ENCODE measurements at regions not wholly inside any gene's neighbourhood (a gene's known extent, or its start where the extent isn't known, plus 50 kb on each side); places are given as distances from the start of the nearest gene placed in this dataset.

DNA sequence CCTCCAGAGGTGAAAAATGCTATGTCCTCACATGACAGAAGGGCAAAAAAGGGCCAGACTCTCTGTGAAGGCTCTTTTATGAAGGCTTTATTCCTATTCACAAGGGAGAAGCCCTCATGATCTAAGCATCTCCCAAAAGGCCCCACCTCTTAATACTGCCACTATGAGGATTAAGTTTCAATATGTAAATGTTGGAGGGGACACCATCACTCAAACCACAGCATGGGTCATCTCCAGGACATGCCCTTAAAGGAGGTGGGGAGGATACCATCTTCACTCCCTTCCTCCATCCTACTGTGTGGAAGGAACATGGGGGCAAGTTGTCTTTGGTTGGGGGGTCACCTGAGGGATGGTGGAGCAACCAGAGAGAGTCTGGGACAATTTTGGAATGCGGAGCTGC is 170.1 kb downstream of the TRIM33 start:
- no peaks in the 10 kb centered on the region for H4K20me1 ChIP-seq (ENCODE audit: low read depth, low read length)
- H3K36me3 ChIP-seq (ENCODE audit: low read length): no peaks in the 10 kb centered on the region
- H3K27me3 ChIP-seq (ENCODE audit: low read length): no peaks in the 10 kb centered on the region
- H3K9ac ChIP-seq (ENCODE audit: low read length): no peak overlapping the region
- no peaks in the 10 kb centered on the region for H3K79me2 ChIP-seq (ENCODE audit: insufficient read depth, low read length)
- no peaks in the 10 kb centered on the region for H3F3A ChIP-seq (ENCODE audit: insufficient read depth)
- H3K4me3 ChIP-seq (ENCODE audit: insufficient read depth, low read length, poor library complexity, severe bottlenecking): no peak overlapping the region
- no peak overlapping the region for H3K27ac ChIP-seq (ENCODE audit: low read depth, low read length)
- no peaks in the 10 kb centered on the region for H3K9me2 ChIP-seq (replicated peaks; ENCODE audit: insufficient read depth, low read length)
- no peak overlapping the region for H3K4me2 ChIP-seq (ENCODE audit: low read depth, low read length, poor library complexity, severe bottlenecking)
- TF ChIP-seq, protein P1, sequence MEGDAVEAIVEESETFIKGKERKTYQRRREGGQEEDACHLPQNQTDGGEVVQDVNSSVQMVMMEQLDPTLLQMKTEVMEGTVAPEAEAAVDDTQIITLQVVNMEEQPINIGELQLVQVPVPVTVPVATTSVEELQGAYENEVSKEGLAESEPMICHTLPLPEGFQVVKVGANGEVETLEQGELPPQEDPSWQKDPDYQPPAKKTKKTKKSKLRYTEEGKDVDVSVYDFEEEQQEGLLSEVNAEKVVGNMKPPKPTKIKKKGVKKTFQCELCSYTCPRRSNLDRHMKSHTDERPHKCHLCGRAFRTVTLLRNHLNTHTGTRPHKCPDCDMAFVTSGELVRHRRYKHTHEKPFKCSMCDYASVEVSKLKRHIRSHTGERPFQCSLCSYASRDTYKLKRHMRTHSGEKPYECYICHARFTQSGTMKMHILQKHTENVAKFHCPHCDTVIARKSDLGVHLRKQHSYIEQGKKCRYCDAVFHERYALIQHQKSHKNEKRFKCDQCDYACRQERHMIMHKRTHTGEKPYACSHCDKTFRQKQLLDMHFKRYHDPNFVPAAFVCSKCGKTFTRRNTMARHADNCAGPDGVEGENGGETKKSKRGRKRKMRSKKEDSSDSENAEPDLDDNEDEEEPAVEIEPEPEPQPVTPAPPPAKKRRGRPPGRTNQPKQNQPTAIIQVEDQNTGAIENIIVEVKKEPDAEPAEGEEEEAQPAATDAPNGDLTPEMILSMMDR (IDR thresholded peaks at IDR 0.05; ENCODE audit: insufficient read depth, low read length, poor library complexity, severe bottlenecking): no peak
- no peak for TF ChIP-seq EZH2phosphoT487 (conservative IDR thresholded peaks at IDR 0.05; ENCODE audit: low read length)
- H3K9me3 ChIP-seq (ENCODE audit: insufficient read depth, low read length): no peaks in the 10 kb centered on the region
- H2AFZ ChIP-seq (ENCODE audit: low read depth, low read length, severe bottlenecking): no peak overlapping the region

DNA sequence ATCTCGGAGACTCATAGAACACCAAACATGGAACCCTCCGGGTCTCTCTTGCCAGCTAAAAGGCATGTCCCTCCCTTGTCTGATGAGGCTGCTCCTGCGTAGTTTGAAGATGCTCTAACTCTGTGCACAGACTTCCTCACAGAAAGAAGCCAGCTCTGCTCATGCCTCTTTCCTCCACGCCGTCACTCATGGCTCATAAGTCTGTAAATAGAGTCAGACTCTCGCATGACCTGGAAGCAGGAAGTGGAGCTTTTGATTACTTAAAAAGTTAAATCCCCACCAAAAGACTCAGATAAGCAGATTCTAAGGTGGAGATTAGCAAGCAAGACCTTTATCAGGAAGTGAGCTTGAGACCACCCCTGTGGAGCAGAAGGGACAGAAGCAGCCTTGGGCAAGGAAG is 171.6 kb downstream of the TRIM33 start:
- Histone ChIP-seq H3K9me2 (replicated peaks; ENCODE audit: insufficient read depth, low read length) (no peaks in the 10 kb centered on the region), H3K9ac (ENCODE audit: low read length) (no peak overlapping the region), H3K27me3 (ENCODE audit: low read length) (no peaks in the 10 kb centered on the region), H3K4me2 (ENCODE audit: low read depth, low read length, poor library complexity, severe bottlenecking) (no peak overlapping the region), H2AFZ (ENCODE audit: low read depth, low read length, severe bottlenecking) (no peak overlapping the region), H3K27ac (ENCODE audit: low read depth, low read length) (no peak overlapping the region), H3K36me3 (ENCODE audit: low read length) (no peaks in the 10 kb centered on the region), H3K9me3 (ENCODE audit: insufficient read depth, low read length) (no peaks in the 10 kb centered on the region), H3K79me2 (ENCODE audit: insufficient read depth, low read length) (no peaks in the 10 kb centered on the region), H3K4me3 (ENCODE audit: insufficient read depth, low read length, poor library complexity, severe bottlenecking) (no peak overlapping the region), H3F3A (ENCODE audit: insufficient read depth) (no peaks in the 10 kb centered on the region), H4K20me1 (ENCODE audit: low read depth, low read length) (no peaks in the 10 kb centered on the region)
- TF ChIP-seq, protein P1 (IDR thresholded peaks at IDR 0.05; ENCODE audit: insufficient read depth, low read length, poor library complexity, severe bottlenecking): no peak
- no peak for TF ChIP-seq EZH2phosphoT487 (conservative IDR thresholded peaks at IDR 0.05; ENCODE audit: low read length)

DNA sequence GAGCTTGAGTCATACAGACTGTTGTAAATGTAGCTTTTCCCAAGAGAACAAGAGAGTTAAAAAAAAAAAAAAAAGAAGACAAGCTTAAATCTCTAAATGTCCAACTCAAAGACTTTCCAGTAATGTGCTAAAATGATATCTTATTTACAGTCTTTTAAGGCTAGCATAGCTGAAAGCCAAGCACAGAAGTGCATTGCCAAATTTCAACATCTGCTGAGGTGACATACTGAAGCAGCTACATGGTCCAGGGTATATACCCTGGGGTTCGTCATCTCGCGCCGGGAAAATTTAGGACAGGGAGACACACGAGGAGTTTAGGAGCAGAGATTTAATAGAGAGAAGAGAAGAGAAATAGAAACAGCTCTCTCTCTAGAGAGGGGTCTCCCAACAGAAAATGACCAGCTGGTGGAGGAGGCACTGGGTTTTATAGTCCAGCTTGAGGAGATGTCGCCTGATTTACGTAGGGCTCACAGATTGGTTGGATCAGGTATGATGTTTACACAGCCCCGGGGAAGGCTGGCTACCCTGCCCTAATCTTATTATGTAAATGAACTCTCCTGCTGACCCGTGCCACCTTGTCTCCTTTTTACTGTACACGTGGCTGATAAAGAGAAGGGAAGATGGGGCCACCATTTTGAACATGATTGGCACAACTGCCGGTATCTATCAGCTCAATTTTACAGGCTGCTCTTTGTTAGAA is 172.7 kb downstream of the TRIM33 start:
- no peaks in the 10 kb centered on the region for H3K36me3 ChIP-seq (ENCODE audit: low read length)
- no peaks in the 10 kb centered on the region for H4K20me1 ChIP-seq (ENCODE audit: low read depth, low read length)
- no peak overlapping the region for H3K27ac ChIP-seq (ENCODE audit: low read depth, low read length)
- H3F3A ChIP-seq (ENCODE audit: insufficient read depth): no peaks in the 10 kb centered on the region
- H3K9me3 ChIP-seq (ENCODE audit: insufficient read depth, low read length): no peaks in the 10 kb centered on the region
- no peak for TF ChIP-seq EZH2phosphoT487 (conservative IDR thresholded peaks at IDR 0.05; ENCODE audit: low read length)
- TF ChIP-seq, protein P1 (IDR thresholded peaks at IDR 0.05; ENCODE audit: insufficient read depth, low read length, poor library complexity, severe bottlenecking): no peak
- H3K4me3 ChIP-seq (ENCODE audit: insufficient read depth, low read length, poor library complexity, severe bottlenecking): no peak overlapping the region
- H3K27me3 ChIP-seq (ENCODE audit: low read length): no peaks in the 10 kb centered on the region
- no peak overlapping the region for H2AFZ ChIP-seq (ENCODE audit: low read depth, low read length, severe bottlenecking)
- H3K79me2 ChIP-seq (ENCODE audit: insufficient read depth, low read length): no peaks in the 10 kb centered on the region
- no peak overlapping the region for H3K4me2 ChIP-seq (ENCODE audit: low read depth, low read length, poor library complexity, severe bottlenecking)
- no peaks in the 10 kb centered on the region for H3K9me2 ChIP-seq (replicated peaks; ENCODE audit: insufficient read depth, low read length)
- no peak overlapping the region for H3K9ac ChIP-seq (ENCODE audit: low read length)

Data from SU-DHL-6 (cell line).